HL-60 (cell line): ENCODE measurements at regions not wholly inside any gene's neighbourhood (a gene's known extent, or its start where the extent isn't known, plus 50 kb on each side); places are given as distances from the start of the nearest gene placed in this dataset.

Source experiments
- DNase-seq, 2 experiments: peaks; one replicate each; pipeline ENCODE4 v3.0.0-alpha.2; 2010 to 2020; ENCODE audit warnings: low read depth in 1 of 2, low spot score in 1 of 2
- H3K27ac ChIP-seq: fragments of 250-450 bp; sonication (Bioruptor Pico); replicated peaks from 2 replicates; pipeline ENCODE4 v1.5.1; 2020; ENCODE audit warnings: mild to moderate bottlenecking, moderate library complexity
- H3K27me3 ChIP-seq: fragments of 250-450 bp; sonication (Bioruptor Pico); 2 replicates; pipeline ENCODE4 v1.5.1; 2021; ENCODE audit warnings: mild to moderate bottlenecking, moderate library complexity; ENCODE audit not compliant: insufficient read depth, poor library complexity, severe bottlenecking
- H3K4me3 ChIP-seq: replicated peaks from 2 replicates; pipeline ENCODE4 v1.5.1; 2011; ENCODE audit warnings: mild to moderate bottlenecking, control low read depth, low read length; ENCODE audit not compliant: insufficient read depth
- GABPA ChIP-seq: IDR thresholded peaks from 2 replicates; pipeline ENCODE4 v1.6.1; 2012; ENCODE audit warnings: low read depth
- POLR2AphosphoS5 ChIP-seq: IDR thresholded peaks from 2 replicates; pipeline ENCODE4 v1.6.1; 2012; ENCODE audit warnings: low read depth
- SPI1 ChIP-seq: IDR thresholded peaks from 2 replicates; pipeline ENCODE4 v1.6.1; 2012; ENCODE audit warnings: low read depth, mild to moderate bottlenecking, borderline replicate concordance
- TF ChIP-seq, protein P1 (sequence below): IDR thresholded peaks from one replicate; pipeline ENCODE4 v1.5.1; 2011; ENCODE audit warnings: low read length, control low read depth, inconsistent platforms; ENCODE audit not compliant: insufficient read depth
- TF ChIP-seq, protein P2 (sequence below): IDR thresholded peaks from 2 replicates; pipeline ENCODE4 v1.6.1; 2012; ENCODE audit warnings: low read depth; ENCODE audit not compliant: insufficient replicate concordance

DNA sequence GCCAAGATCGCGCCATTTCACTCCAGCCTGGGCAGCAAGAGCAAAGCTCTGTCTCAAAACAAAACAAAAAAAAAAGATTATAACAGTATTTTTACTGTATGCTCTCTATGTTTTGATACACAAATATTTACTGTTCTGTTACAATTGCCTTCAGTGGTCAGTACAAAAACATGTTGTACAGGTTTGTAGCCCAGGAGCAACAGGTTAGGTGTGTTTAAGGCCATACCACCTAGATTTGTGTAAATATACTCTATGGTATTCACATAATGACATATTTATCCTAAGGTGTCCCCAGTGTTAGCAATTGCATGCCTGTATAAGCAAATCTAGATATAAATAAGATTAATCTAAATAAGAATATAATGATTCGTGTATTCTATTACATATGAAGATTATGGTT lies 625.0 kb downstream of the TMEM182 start:
- no peak for DNase-seq
- no peaks in the 10 kb centered on the region for H3K27me3 ChIP-seq
- H3K27ac ChIP-seq, result no peak overlapping the region
- H3K4me3 ChIP-seq, result no peak overlapping the region
- no peak for TF ChIP-seq POLR2AphosphoS5
- no peak for TF ChIP-seq GABPA
- TF ChIP-seq, protein P1, sequence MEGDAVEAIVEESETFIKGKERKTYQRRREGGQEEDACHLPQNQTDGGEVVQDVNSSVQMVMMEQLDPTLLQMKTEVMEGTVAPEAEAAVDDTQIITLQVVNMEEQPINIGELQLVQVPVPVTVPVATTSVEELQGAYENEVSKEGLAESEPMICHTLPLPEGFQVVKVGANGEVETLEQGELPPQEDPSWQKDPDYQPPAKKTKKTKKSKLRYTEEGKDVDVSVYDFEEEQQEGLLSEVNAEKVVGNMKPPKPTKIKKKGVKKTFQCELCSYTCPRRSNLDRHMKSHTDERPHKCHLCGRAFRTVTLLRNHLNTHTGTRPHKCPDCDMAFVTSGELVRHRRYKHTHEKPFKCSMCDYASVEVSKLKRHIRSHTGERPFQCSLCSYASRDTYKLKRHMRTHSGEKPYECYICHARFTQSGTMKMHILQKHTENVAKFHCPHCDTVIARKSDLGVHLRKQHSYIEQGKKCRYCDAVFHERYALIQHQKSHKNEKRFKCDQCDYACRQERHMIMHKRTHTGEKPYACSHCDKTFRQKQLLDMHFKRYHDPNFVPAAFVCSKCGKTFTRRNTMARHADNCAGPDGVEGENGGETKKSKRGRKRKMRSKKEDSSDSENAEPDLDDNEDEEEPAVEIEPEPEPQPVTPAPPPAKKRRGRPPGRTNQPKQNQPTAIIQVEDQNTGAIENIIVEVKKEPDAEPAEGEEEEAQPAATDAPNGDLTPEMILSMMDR, result no peak
- no peak for TF ChIP-seq SPI1
- TF ChIP-seq, protein P2, sequence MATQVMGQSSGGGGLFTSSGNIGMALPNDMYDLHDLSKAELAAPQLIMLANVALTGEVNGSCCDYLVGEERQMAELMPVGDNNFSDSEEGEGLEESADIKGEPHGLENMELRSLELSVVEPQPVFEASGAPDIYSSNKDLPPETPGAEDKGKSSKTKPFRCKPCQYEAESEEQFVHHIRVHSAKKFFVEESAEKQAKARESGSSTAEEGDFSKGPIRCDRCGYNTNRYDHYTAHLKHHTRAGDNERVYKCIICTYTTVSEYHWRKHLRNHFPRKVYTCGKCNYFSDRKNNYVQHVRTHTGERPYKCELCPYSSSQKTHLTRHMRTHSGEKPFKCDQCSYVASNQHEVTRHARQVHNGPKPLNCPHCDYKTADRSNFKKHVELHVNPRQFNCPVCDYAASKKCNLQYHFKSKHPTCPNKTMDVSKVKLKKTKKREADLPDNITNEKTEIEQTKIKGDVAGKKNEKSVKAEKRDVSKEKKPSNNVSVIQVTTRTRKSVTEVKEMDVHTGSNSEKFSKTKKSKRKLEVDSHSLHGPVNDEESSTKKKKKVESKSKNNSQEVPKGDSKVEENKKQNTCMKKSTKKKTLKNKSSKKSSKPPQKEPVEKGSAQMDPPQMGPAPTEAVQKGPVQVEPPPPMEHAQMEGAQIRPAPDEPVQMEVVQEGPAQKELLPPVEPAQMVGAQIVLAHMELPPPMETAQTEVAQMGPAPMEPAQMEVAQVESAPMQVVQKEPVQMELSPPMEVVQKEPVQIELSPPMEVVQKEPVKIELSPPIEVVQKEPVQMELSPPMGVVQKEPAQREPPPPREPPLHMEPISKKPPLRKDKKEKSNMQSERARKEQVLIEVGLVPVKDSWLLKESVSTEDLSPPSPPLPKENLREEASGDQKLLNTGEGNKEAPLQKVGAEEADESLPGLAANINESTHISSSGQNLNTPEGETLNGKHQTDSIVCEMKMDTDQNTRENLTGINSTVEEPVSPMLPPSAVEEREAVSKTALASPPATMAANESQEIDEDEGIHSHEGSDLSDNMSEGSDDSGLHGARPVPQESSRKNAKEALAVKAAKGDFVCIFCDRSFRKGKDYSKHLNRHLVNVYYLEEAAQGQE, result no peak

DNA sequence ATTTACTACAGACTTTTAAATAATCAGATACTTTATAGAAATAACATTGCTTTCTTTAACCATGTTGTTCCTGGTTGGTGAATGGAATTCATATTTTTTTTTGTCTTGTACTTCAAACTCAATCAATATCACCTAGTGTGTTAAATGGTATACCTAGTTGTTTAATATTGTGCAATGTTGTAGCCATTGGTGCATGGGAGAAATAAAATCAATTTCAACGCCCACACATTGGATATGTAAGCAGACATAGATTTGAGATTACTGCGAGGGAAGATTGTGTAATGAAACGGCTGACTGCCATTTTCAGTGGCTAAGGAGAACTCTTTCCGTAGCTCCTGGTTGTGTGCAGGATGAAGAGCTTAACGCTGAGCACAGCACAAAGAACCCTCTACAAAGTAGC lies 626.1 kb downstream of the TMEM182 start:
- TF ChIP-seq, protein P1, result no peak
- TF ChIP-seq GABPA (no peak), POLR2AphosphoS5 (no peak), SPI1 (no peak)
- TF ChIP-seq, protein P2, result no peak
- no peak overlapping the region for H3K27ac ChIP-seq
- no peak for DNase-seq
- no peak overlapping the region for H3K4me3 ChIP-seq
- H3K27me3 ChIP-seq, result no peaks in the 10 kb centered on the region

DNA sequence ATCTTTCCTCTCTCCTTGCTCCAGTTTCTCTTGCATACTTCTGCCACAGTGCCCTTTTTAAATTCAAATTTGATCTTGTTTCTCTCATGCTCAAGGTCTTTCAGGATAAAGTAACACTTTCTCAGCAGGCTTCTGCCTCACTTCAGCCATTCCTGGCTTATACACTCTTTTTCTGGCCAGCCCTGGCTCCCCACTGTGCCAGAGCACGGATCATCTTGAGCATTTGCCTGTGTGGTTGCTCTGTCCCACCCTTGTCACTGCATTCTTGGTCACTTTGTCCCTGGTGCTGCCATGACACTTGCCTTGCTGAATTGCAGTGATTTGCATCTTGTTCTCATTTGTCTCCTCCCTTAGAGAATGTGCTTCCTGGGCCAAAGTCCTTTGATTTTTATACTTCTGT lies 634.3 kb downstream of the TMEM182 start:
- H3K4me3 ChIP-seq, result no peak overlapping the region
- TF ChIP-seq SPI1, result no peak
- TF ChIP-seq, protein P1, result no peak
- TF ChIP-seq, protein P2, result no peak
- no peak for TF ChIP-seq GABPA
- DNase-seq, result no peak
- H3K27ac ChIP-seq, result no peak overlapping the region
- no peaks in the 10 kb centered on the region for H3K27me3 ChIP-seq
